AG10803 (cell line): ENCODE measurements at regions not wholly inside any gene's neighbourhood (a gene's known extent, or its start where the extent isn't known, plus 50 kb on each side); places are given as distances from the start of the nearest gene placed in this dataset.

Experiments used
- DNase-seq: peaks from one replicate; pipeline ENCODE4 v3.0.0; 2010; ENCODE audit warnings: low read depth
- H3K4me3 ChIP-seq: 2 replicates; pipeline ENCODE4 v1.5.1; 2011; ENCODE audit warnings: mild to moderate bottlenecking, low read length, control low read depth
- TF ChIP-seq, protein P1 (sequence below): conservative IDR thresholded peaks from 2 replicates; pipeline ENCODE4 v1.5.1; 2011; ENCODE audit warnings: mild to moderate bottlenecking, low read length, control low read depth, inconsistent platforms

GRCh38 chrX:3231766-3232165 lies 114.7 kb downstream of the MXRA5 start:
- peak; percentile 67 for DNase-seq
- no peak overlapping the region for H3K4me3 ChIP-seq
- TF ChIP-seq, protein P1, sequence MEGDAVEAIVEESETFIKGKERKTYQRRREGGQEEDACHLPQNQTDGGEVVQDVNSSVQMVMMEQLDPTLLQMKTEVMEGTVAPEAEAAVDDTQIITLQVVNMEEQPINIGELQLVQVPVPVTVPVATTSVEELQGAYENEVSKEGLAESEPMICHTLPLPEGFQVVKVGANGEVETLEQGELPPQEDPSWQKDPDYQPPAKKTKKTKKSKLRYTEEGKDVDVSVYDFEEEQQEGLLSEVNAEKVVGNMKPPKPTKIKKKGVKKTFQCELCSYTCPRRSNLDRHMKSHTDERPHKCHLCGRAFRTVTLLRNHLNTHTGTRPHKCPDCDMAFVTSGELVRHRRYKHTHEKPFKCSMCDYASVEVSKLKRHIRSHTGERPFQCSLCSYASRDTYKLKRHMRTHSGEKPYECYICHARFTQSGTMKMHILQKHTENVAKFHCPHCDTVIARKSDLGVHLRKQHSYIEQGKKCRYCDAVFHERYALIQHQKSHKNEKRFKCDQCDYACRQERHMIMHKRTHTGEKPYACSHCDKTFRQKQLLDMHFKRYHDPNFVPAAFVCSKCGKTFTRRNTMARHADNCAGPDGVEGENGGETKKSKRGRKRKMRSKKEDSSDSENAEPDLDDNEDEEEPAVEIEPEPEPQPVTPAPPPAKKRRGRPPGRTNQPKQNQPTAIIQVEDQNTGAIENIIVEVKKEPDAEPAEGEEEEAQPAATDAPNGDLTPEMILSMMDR: no peak

DNA sequence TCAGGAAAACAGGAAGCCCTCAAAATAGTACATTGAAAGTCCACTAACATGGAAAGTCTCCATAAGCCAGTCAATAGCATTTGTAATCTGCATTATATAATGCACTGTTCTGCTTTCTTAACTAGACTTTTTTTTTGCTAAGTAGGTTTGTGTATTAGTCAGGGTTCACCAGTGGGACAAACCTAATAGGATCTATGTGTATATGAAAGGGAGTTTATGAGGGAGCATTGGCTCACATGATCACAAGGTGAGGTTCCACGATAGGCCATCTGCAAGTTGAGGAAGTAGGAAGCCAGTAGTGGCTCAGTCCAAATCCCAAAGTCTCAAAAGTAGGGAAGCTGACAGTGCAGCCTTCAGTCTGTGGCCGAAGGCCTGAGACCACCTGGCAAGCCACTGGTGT lies 116.0 kb downstream of the MXRA5 start:
- TF ChIP-seq, protein P1: no peak
- no peak overlapping the region for H3K4me3 ChIP-seq
- DNase-seq: no peak

- TF ChIP-seq, protein P1: no peak
- no peak overlapping the region for H3K4me3 ChIP-seq
- no peak for DNase-seq
These were observed 118.9 kb downstream of the MXRA5 start for GRCh38 chrX:3227526-3227925.

DNA sequence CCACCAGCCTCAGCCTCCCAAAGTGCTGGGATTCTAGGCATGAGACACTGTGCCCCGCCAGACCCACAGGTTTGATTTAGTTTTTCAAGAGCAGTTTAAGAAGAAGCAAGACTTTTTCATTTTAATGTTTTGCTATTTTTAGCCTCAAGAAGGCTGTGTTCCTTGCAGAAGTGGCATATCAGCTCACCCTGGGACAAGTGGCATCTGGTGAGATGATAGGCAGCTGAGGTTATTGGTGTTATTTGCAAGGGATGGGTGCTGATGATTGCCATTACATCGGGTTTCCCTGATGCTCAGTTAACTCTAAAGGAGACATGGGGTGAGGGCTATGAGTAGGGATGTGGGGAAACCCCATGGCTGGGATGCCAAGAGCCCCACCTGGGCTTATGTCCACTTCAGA lies 120.4 kb downstream of the MXRA5 start:
- DNase-seq: no peak
- H3K4me3 ChIP-seq: no peak overlapping the region
- TF ChIP-seq, protein P1: no peak

DNA sequence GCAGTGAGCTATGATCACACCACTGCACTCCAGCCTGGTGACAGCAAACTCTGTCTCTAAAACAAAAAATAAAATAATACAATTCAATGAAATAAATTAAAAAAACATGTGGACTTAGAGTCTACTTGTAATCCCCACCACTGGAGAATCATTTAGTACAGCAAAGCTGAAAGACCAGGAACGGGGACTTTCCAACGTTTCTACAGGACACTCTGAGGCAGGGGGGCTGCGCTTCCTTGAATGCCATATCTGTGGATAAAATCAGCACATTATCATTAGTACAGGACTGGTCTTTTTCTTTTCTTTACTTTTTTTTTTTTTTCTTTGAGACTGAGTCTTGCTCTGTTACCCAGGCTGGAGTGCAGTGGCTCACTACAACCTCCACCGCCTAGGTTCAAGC lies 124.8 kb downstream of the MXRA5 start:
- no peak for DNase-seq
- TF ChIP-seq, protein P1: no peak
- H3K4me3 ChIP-seq: no peak overlapping the region

- no peak for DNase-seq
- TF ChIP-seq, protein P1: no peak
- H3K4me3 ChIP-seq: no peak overlapping the region
These were observed 126.8 kb downstream of the MXRA5 start for GRCh38 chrX:3219667-3220066.

DNA sequence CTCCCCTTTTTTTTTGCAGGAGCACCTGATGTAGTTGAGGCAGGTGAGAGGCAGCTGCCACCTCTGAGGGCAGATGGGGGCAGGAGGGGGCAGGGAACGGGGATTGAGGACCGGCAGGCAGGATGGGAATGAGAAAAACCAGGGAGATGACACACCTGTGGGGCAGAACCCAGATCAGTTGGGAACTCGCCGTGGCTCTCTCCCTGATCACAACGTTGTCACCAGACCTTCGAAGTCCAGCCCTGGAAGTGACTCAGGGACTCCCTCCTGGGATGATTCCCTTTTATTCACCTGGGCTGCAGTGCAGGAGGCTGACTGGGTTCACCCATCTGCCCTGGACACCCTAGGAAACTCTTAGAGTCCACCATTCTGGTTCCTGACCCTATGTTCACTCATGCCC lies 127.2 kb downstream of the MXRA5 start:
- no peak for DNase-seq
- H3K4me3 ChIP-seq: no peak overlapping the region
- TF ChIP-seq, protein P1: no peak
